ENCODE measurements at regions not wholly inside any gene's neighbourhood (a gene's known extent, or its start where the extent isn't known, plus 50 kb on each side); places are given as distances from the start of the nearest gene placed in this dataset.

- TF ChIP-seq ZNF8 (CRISPR knock-in tag; IDR thresholded peaks at IDR 0.05), result no peak
- TF ChIP-seq TOX (CRISPR knock-in tag; IDR thresholded peaks at IDR 0.05; ENCODE audit: borderline replicate concordance), result no peak
- no peak for TF ChIP-seq CSRNP3 (CRISPR knock-in tag; IDR thresholded peaks at IDR 0.05)
- TF ChIP-seq ZFP3 (CRISPR knock-in tag; IDR thresholded peaks at IDR 0.05), result no peak
- TF ChIP-seq BACH2 (CRISPR knock-in tag; IDR thresholded peaks at IDR 0.05; ENCODE audit: borderline replicate concordance), result no peak
These were observed 73.7 kb upstream of the SPANXB1 start for GRCh38 chrX:140928739-140929138.
